ENCODE measurements at regions not wholly inside any gene's neighbourhood (a gene's known extent, or its start where the extent isn't known, plus 50 kb on each side); places are given as distances from the start of the nearest gene placed in this dataset.

GRCh38 chr11:19648321-19648720, 64.3 kb upstream of the NAV2 start:
- TF ChIP-seq CTCF (IDR thresholded peaks at IDR 0.05) (no peak), POLR2A (IDR thresholded peaks at IDR 0.05) (no peak)

Data from breast epithelium (tissue), 3 donors.